COLO668 (cell line): ENCODE measurements at regions not wholly inside any gene's neighbourhood (a gene's known extent, or its start where the extent isn't known, plus 50 kb on each side); places are given as distances from the start of the nearest gene placed in this dataset.

Experiments used
- DNase-seq: peaks from one replicate; lab custom pipeline; 2025; ENCODE audit not compliant: unreplicated experiment; lab: John Stamatoyannopoulos, UW

DNA sequence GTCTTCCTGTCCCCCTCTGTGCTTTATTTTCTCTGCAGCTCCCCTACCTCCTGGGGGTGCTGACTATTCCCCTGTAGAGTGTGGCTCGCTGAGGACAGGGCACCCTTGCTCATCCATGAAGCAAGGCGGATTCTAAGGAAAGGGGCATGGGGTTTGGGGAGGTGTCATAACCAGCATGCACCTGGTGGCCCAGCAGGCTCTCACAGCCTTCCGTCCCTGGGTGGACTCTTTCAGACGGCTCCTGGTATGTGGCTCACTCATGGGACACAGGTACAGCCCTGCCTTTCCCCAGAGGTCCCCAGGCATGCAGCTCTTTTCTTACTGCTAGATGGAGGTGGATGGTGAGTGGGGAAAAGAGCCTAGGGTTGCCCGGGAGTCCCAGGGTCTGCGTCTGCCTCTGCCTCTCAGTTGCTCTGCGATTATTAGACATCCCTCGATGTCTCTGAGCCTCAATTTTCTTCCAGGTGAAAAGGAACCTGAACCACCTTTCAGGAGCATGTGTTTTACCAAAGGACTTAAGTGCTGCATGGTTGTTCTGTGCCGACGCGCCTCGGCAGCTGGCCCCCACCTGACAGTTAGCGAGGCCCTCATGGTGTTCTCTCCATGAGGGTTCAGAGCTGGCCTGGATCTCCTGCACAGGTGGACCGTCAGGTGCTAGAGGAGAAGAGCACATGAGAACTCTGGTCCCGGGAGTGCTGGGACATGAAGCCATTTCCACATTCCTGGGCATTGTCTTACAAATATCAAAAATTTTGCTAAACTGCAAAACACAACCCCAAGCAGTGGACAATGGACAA, 172.5 kb upstream of the SHH start:
- DNase-seq = no peak

DNA sequence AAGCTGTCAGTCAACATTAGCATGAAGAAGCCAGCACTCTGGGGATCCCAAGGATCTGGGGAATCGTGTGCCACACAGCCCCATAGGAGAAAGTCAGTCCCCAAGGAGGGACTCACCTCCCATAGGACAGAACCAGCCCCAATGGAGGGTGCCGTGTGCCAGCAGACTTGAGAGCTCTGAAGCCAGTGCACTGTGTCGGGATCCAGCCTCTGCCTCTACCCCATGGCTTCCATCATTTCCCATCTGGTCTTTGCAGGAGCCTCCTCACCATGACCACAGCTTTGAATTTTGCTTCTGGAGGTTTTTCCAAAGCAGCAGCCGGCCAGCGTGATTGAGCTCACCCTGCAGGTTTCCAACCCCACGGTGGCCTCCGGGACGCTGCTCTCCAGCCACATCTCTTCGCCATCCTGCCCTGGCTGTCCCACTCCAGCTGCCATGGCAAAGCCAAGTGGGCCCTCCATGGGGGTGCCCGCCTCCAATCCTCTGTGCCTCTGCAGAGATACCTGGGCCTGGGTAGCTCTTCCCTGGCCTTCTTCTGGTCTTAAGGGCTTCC, 171.8 kb upstream of the SHH start:
- no peak for DNase-seq

DNA sequence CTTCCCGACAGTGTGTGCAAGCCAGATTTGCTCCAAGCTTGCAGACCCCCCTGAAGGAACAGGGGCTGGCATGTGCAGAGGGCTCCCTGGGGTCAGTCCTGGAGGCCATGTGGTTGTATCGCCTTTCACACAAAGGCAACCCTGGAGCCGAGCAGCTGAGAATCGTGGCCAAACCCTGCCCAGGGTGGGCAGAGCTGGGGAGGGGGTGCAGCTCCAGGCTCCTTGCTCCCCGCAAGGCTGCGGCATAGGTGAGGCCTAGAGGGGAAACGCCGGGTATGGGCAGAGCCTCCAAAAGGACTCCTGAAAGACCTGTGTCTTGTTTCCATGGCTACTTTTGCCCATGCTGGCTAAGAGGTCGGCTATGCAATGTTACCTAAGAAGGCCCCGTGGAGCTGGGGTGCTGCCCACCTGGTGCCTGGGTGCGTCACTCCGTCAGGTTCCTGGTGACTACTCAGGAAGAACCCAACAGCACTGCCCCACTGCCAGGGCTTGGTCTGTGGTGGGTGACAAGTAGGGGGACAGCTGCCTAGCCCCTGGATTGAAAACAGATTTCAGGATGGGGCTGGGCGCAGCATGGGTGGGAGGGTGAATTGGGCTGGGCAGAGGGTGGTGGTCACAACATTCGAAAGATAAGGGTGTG, 171.0 kb upstream of the SHH start:
- no peak for DNase-seq

DNA sequence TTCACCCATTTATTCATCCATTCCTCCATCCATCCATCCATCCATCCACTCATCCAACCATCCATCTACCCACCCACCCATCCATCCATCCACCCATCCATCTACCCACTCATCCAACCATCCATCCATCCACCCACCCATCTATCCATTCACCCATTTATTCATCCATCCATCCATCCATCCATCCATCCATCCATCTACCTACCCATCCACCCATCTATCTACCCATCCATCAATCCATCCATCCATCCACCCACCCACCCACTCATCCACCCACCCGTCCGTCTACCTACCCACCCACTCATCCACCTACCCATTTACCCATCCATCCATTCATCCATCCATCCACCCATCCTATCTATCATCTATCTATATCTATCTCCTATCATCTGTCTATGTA, 169.4 kb upstream of the SHH start:
- no peak for DNase-seq

DNA sequence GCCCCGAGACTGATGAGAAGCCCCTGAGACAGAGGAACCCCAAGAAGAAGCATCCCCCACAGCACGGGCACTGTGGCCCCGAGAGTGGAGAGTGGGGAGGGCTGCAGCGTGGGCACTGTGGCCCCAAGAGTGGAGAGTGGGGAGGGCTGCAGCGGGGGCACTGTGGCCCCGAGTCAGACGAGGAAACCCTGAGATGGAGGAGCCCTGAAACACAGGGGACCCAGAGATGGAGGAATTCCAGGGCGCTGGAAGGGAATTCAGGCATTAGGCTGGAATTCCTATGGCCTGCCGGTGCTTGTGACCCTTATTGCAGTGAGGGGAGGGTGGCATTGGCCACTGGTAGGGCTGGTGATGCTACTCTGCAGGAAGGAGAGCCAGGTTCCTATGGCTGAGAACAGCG, 168.6 kb upstream of the SHH start:
- no peak for DNase-seq

DNA sequence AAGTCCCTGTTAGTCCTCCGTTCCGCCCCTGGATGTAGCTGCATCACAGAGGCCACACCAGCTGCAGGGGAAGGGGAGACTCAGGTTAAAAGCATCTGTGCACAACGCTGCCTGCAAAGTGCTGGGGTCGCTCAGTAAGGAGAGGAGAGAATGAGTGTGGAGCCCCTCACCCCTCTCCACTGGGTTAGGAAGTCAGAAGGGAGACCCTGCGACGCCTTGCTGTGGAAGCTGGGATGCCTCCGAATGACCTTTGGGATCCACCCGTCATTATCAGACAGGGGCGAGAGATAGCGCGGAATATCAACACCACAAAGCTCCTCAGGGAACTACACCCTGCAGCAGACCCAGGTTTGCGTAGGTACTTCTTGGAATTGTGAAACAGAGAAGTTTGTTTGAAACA, 167.7 kb upstream of the SHH start:
- DNase-seq = no peak

DNA sequence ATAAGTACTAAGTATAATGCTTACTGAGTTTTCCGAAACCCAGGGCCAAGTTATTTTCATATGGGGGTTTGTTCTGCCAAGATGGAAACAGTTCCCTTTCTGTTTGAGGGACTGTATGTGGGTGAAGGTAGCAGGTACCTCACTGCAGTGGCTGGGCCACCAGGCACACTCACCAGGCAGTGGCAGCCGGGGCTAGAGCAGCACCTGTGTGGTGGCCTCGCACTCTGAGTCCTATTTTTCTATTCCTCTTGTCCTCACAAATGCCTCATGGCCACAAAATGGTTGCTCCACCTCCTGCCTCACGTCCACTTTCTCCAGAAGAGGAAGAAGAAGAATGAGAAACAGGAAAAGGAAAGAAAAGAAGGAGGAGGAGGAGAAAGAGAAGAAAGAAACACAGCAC, 167.3 kb upstream of the SHH start:
- DNase-seq = no peak

DNA sequence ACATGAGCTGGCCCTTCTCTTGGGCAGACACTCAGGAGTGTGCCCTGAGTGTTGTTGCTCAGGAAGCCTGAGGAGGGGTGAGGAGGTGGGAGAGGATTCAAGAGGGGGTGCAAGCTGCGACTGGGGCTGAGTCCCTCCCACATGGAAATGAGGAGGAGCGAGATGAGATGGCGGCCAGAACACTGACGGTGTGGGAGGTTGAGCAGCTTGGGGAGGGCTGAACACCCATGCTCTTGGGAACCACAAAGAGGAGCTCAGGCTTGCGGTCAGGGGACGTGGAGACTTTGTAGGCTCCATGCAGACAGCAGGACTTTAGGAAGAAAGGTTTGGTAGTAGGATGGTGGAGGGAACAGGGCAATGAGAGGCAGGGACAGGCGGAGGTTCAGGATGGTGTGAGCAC, 163.2 kb upstream of the SHH start:
- DNase-seq = no peak

DNA sequence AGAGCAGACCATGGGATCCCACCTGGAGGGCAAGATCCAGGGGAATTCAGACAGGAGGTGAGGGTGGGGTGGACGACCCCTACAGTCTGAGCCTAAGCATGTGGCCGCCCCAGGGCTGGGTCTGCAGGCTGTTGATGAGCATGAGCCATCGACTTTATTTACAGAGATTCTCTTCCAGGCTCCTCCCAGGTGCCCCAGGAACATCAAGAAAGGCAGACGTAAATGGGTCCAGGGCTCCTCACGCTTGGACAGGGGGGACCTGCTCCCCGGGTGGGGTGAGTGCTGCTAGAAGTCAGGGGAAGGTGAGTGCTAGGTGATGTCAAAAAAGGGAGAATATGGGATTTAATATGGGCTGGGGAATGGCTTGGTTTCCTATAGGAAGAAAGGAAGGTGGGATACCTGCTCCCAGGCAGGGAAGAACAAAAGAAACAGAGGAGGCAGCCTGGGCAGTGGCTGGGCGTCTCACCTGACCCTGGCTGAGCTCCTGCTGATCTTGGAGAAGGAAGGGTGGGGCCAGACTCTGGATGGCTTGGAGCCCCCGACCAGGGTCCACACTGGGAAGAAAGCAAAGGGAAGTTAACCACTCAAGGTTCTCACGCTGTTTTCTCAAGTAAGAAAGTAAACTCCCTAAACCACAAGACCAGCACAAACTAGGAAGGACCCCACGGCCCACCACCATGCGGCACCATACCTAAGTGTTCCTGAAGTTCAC, 162.1 kb upstream of the SHH start:
- DNase-seq = no peak

DNA sequence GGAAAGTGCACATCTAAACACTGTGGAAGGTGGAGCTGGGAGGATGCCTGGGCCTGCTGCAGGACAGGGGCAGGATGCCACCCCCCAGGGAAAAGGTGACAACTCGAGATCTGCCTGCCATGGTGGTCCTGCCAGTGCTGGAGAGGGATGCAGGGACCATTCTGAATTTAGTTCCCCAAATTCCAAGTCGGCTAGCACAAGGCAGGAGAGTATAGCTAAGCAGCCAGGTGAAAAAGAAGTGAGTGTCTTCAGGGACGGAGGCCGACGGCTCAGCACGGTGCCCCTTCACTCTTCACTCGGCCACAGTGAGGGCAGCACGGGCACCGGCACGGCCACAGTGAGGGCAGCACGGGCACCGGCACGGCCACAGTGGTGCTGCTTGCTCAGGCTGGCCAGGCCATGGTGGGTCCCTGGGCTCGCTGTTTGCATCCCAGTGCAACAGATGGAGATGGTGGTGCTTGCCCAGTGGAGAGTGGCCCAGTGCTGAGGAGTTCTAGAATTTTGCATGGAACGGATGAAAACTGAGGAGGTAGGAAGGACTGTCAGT, 161.3 kb upstream of the SHH start:
- DNase-seq = no peak

DNA sequence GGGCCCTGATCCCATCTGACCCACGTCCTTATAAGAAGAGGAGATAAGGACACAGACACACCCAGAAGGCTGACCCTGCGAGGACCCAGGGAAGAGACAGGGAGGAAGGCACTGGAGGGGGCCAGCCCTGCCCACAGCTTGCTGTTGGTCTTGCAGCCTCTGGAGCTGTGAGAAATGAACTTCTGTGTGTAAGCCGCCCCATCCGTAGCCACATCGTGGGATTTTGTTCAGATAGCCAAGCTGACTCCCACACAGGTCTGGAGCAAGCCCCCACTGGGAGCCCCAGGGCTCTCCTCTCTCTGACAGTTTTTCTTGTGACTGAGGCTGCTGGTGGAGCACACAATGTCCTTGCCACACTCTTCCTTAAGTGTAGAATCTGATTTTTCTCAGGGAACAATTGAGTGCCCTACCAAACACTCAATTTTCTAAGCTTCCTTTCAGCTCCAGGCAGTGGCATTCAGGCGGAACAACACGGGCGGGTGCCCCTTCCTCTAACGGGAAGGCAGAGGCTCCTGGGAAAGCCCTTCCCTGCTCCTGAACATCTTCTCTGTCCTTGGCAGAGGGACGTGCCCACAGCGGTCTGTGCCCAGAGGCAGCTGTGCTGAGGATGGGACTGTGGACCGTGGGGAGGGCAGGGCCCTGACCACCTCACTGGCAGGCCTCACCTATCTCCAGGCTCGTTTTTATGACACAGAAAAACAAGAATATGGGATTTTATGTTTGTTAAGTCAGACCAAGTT, 160.6 kb upstream of the SHH start:
- DNase-seq = no peak

DNA sequence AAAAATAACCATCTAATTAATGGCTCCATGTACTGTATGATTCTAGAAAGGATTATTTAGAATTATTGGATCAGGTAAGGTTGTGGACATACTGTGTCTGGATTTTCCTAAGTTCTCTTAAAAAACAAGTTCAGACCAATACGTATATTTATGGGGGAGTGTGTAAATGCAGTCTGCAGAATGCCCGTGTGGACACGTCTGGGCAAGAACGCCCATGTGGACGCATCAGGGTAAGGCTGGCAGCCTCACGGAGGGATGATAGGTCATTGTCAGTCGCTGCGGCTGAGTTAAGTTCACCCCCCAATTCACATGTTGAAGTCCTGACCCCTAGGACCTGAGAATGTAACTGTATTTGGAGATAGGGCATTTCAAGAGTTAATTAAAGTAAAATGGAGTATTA, 160.0 kb upstream of the SHH start:
- DNase-seq = no peak

DNA sequence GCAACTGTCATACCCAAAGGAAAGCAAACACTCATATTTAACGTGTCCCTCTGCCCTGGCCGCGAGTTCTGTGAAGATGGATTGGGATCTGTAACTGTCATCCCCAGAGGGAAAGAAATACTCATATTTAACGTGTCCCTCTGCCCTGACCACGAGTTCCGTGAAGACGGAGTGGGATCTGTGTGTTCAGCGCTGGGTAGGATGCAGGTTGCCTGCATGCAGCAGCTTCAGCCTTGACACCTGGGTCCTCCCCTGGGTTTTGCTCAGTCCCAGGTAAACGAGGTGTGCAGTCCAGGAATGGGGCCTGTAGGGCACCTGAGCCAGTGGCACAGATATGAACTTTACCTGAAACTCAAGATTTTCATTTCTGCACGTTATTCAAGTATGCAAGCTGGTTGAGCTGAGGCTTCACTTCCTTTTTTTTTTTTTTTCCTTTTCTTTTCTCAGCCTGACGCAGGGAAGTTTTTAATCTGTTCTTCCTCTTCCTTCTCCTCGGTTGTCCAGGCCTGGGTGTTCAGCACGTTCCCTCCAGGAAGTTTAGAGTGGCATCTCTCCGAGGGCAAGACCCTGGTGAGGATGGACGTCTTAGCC, 159.0 kb upstream of the SHH start:
- no peak for DNase-seq

DNA sequence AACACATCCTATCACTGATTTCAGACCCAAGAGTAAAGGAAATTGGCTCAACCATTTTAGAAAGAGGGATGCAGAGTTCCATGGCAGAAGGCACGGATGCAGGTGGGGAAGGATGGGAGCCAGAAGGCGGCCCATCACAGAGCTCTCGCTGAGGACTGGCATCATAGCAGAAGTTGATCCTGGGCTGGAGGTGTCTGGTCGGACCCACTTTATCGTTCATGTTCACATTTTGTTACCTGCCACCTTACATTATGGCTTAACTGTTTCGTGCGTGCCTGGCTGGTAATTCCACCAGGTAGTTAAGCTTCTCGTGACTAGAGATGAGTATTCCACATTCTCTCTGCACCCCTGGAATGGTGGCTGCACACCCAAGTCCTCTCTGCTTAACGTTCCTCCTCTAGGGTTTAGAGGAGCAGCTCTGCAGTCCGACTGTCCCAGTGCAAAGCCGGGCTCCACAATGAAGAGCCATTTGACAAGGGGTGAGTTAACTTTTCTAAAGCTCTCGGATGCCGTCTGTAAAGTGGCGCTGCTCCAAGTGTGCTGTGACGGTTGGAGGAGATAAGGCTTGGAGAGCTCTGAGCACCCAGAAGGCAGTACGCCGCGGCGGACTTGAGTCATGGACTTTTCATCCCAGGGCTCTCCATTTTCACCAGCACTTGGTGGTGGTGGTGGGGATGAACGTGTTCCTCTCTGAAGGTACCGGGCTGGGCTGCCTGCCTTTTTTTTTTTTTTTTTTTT, 157.1 kb upstream of the SHH start:
- no peak for DNase-seq

DNA sequence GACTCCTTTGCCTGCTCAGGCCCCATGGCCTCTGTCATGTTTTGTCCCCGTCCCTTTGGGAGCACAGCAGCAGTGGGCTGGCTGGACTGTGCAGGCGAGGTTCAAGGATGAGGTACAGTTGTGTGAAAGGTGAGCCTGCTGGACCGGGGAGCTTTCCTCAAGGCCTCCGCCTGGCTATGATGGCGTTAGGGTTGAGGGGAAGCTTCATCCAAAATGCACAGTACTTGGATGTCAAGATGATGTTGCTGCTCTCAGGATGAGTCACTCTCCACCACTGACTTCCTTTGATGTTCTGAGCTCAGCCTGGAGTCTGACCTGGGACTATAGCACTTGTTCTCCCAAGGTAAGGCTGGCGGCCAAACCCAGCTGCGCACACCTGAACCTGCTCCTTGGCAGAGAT, 152.7 kb upstream of the SHH start:
- no peak for DNase-seq

DNA sequence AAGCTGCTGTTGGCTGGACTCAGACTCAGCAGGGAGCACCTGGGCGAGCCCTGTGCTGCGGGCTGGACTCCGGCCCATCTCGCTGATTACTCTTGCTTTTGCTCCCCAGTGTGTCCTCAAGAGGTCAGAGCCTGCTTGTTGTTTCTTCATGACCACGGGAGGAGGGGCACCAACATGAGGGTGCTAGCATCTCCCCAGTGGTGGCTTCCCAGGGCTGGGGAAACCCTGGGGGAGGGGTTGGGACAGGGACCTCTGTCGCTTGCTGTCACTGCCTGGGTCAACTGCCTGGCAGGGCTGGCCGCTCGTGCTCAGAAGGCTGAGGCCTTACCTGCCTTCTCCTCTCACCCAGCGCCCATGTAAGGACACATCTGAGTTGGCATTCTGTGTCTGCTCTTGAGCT, 152.3 kb upstream of the SHH start:
- no peak for DNase-seq

DNA sequence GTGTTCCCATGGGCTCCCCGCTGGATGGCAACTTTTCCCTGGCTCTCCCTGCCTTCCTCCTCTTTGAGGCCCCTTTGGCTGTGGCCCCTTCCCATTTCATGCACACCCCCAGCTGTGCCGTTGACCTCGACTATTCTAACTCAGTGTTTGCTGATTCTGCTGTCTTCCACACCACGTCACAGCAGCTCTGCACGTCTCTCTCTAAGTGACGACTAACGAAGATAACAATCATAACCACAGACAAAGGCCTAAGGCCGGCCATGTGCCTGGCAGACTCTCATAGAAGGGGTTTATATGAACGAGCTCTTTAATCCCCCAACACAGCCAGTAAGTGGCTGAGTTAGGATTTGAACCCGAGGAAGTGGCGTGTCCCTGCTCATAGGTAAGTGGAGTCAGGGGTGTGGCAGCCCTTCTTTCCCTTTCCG, 151.5 kb upstream of the SHH start:
- no peak for DNase-seq

DNA sequence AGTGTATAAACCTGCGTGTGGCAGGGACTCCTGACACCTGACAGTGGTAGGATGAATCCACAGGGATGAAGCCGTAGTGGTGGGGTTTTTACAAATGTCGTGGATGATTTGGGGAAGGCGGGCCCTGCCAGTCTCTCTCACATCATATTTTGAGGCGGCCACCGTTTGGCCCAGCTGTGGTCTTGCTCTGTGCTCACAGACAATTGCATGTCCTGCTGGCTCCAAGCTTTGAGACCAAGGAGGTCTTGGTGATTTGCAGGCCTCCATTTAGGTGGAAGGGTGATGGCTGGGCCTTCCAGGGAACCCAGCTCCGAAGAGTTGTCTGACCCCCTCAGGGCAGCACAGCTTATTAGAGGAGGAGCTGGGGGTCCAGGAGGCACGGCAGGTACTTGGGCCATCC, 151.1 kb upstream of the SHH start:
- no peak for DNase-seq

DNA sequence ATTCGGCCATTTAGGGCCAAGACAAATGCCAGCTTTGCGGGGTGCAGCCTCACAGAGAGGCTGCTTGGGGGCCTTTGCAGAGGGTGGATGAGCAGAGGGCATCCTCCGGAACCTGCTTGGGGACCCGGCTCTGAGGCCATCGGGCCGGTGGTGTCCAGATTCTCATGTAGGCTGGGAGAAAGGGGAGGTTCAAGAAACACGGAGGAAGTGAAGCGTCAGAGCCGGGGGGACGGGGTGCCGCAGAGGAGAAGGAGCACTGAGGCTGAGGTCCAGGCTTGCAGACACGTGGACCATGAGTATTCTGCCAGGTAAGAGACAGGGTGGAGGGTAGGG, 150.7 kb upstream of the SHH start:
- DNase-seq = no peak
